ENCODE measurements at regions not wholly inside any gene's neighbourhood (a gene's known extent, or its start where the extent isn't known, plus 50 kb on each side); places are given as distances from the start of the nearest gene placed in this dataset.

DNA sequence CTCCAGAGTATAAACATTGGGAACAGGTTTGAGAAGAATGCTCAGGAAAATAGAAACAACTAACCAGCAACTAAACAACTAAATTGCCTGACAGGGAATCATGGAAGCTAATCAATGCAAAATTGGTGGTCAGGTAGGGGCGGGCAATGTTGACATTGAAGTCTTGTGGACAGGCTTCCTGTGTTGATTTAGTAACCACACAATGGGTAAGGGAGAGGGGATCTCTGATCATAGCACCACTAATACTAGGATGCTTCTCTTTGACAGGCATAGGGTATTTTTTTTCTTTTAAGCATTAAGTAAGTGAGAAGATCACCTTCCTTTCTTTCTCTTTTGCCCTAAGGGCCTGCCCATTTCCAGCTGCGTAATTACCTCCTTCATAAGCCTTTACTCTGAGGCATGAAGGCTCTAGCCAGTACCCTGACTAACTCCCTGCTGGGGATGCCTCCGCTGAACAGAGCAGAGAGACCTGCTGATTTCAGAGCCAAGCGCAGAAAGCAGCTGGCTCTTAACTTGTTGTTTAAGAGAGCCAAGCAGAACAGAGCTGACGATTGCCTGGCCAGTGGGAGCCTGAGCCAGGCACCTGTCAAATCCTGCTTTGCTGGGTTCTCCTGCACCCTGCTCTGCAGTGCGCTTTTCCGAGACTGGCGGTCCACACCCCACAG is 118.7 kb downstream of the BMP2 start:
- peak in 1 of 2 experiments; percentile 9 for DNase-seq

DNA sequence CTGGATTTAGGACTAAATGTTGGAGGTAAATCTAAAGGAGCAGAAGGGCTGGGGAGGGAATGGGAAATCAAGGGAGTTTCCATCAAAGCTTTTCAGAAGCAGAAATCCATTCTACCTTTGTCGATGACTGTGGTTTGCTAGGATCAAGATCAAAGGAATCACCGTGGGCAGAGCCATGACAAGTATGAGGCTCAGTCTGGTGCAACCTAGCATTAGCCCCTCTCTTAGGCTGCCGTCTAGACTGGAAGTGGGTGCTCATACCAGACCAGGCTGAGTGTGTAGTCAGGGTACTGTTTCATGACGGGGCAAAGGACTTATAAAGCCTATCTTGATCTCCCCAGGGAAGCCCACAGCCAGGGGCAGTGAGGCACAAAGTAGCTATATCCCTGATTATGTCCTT is 120.5 kb downstream of the BMP2 start:
- DNase-seq = no peak

DNA sequence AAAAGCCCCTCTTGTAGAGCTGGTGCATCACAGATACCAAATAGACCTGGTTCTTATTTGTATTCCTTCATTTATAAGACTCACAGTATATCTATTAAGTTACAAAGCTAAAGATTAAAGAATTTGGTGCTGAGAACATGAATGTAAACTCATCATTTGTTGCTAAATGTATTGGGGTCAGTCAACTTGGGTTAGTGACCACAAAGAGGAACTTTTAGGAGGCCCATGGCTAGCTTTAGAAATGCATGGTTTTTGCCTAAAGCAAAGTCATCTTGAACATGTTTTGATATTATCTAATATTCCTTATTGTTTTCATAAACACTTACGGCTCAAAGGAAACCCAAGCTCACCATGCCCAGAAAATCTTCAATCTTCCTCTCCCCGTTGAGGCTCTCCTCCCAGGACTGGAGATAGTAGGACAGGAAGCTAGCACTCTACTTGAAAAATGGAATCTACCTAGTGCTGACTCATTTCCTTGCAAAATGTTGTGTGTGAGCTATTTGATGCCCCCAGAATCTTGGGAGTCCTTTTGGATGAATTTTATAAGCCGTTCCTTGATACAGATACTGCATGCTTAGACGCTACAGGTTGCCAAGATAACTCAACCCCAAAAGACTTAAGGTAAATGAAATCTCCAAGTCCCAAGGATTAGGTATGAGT is 121.4 kb downstream of the BMP2 start:
- no peak for DNase-seq

DNA sequence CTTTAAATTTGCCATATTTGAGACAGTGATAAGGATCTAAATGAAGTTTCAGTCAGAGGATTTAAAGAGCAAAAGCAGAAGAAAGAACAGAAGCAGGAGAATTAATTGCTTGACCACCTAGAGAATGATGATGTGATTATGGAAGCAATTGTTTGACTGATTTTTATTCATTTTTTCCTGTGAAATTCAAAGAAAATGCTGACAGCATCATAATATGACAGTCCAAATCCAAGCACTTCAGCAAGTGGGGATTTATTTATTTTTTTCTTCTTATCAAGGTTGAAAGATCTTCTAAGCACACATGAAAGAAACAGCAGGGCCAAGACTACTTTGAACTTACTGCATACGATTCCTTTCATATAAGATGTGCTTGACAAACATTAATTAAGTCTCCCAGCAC is 125.2 kb downstream of the BMP2 start:
- DNase-seq = no peak

DNA sequence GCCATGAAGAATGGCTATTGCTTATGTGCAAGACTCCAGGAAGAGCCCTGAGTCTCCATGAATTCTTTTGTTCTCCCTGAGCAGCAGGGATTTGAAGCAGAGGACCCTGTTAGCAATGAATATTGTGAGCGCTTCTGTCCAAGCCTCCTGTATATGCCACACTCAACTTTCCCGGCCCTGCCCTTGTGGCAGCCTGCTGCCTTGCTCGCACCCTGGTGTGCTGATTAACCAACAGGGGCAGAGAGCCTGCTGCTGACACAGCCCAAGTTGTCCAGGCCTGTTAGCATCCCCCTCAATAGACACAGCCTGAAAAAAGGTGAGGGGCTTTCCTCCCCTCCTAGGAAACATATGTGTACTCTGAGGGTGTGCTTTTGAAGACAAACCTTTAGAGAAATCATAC is 131.4 kb downstream of the BMP2 start:
- no peak for DNase-seq

DNA sequence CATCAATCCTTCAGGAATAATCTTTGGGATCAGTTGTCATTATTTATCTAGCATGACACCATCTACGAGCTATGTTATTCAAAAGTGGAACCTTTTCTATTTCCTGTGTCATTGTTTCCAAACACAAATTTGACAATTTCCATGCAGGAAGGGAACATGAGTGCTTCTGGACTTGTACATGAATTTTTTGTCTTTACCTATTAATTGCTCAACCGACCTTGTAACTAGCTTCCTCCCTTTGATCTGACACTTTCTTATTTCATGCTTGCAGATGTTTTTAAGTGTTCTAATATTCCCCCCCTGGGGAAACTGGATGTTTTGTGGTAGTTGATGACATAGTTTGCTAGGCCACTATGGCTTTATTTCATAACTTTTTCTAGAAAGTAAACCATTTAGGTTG is 139.4 kb downstream of the BMP2 start:
- no peak for DNase-seq

DNA sequence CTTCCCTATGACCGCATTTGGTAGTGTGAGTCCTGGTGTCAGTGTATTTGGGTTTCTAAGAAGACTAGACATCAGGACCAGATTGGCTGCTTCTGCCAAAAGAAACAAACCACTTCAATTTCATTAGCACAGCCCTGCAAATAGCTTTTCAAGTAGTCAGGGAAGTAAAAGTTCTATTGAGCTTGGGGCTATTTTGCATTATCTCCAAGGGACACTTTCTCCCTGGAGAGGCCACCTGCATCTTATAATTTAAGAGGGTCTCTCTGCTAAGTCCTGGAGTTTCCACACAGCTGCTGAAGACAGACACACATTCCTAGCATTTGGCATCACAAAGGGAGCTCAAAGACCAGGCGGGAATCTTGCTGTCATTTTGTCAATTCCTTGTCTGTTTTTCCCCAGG is 141.2 kb downstream of the BMP2 start:
- peak; percentile 77 to 94 for DNase-seq

DNA sequence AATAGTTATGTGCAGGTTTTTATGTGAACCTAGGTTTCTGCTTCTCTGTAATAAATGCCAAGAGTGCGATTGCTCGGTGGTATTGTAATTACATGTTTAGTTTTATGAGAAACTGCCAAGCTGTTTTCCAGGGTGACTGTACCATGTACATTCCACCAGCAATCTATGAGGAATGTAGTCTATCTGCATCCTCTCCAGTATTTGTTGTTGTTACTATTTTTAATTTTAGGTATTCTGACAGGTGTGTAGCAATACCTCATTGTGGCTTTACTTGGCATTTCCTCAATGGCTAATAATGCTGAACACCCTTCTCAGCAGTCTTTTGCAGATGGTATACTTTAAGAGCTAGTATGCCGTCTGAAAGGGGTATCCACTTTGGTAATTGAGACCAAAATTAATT is 142.1 kb downstream of the BMP2 start:
- no peak for DNase-seq

DNA sequence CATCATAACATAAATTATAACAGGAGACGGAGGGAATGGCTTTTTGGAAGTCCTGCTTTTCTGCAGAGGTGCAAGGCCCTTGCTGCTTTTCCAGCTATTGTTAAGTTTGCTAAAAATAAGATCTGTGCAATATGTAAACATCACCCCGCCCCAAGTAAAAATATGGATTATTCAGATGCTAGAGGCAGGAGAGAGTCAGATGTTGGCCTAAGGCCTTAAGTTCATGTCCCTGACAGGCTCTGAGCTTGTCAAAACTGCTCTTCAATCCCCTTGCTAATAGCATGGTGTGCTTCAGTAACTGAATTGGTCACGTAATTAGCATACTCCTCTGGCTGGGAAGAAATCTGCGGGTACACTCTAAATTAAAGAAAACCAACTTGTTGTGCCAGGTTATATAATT is 147.5 kb downstream of the BMP2 start:
- no peak for DNase-seq

DNA sequence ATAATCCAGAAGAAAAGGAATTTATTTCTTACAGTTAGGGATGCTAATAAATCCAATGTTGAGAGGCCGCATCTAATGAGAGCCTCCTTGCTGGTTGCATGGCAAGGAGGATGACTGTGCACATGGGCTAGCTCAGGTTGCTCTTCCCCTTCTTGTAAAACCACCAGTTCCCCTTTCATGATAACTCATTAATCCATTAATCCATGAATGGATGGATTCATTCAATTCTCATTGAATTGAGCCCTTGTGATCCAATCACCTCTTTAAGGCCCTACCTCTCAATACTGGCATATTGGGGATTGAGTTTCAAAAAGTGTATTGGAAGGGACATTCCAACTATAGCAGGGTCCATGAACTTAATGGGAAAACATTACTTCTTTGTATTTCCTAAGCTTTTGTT is 149.5 kb downstream of the BMP2 start:
- no peak for DNase-seq

DNA sequence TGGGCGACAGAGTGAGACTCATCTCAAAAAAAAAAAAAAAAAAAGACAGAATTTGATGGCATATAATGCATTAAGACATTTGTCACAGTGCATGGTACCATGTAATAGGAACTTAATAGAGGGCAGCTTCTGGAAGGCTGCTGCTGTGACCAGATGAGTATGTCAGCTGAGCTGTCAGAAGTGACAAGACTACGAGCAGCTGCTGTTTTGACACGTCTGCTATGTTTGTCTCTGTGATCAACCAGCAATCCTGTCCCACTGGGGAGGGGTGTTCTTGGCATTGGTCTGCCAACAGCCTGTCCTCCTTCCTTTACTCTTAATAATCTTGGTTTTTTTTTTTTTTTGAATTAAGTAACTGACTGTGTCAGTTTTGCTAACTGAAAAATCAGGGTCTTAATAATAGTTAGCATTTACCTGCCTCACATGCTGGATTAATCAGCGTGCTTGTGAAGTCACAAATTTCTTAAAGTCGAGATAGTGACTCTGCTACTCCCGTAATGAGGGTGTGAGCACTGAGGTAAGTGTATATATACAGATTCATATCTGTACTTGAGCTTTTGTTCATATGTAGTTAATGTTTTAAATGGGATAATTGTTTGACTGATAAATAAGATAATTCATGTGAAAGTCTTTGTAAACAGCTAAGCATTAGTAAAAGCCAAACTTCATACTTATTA is 152.4 kb downstream of the BMP2 start:
- DNase-seq = peak in 1 of 2 experiments; percentile 63

DNA sequence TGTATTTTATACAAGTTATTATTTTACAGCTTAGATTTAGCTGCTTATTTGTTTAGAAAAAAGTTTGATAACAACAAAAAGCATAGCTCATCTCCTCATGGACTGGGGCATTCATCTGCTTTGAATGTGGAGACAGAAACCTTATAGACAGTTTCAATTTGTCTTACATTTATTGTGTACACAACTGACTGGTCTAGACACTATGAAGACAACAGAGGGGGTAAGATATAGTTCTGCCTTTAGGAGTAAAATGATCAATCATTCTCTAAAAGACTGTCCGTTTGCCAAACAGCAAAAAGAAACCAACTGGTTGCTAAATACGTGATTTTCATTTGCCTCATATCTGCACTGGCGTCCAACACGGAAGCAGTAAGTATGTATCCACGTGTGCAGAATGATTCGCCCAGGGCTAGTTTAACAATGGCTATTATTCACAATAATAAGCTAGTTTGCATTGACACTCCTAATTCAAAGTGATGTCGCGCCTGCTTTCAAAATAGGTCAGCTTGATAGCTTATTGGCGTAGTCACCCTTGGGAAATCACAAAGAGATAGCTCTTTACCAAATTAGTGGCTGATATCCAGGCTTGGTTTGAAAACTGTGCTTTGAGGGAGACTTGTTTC is 153.6 kb downstream of the BMP2 start:
- DNase-seq = no peak

DNA sequence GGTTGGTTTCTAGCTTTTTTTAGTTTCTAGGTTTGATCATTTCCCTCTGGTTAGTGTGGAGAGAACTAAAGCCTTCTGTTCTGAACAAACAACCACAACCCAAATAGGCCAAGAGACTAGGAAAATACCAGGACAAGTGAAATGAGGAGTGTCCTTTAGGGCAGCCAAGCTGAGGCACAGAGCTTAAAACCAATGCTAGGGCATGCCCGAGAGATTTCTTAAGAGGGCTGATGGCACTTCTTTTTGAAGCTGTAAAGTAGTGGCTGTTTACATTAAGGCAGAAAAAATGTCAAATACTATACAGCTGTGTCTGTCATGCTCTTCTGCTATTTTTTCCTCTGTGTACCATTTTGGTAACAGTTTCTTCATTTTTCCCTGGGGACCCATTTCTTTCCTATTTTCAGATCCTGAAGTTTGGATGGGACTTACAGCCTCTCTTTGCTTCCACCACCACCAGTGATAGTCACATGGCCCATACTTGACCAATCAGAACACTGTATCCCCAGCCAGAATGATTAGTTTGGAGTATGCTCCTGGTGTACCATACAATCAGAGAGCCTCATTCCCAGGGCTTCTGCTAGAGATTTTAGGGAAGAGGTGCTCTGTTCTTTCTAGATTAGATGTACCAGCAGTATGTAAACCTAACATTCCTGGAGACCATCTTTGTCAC is 154.4 kb downstream of the BMP2 start:
- DNase-seq = no peak

DNA sequence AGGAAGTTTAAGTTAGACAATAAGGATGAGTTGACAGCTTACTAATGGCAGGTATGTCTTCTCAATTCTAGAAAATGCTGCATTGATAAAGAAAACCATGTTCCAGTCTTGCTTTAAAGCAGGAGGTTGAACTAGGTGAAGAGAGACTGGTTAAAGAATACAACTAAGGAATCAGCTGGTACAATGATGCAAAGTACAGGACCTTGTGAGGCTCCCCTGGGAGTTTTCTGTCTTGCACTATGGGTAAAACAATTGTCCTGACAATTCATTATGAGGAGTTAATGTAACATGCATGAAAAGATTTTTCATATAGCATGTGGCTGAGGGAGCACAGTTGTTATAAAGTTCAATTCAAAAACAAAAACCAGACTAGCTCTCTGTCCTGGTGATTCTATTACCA is 157.2 kb downstream of the BMP2 start:
- DNase-seq = no peak

DNA sequence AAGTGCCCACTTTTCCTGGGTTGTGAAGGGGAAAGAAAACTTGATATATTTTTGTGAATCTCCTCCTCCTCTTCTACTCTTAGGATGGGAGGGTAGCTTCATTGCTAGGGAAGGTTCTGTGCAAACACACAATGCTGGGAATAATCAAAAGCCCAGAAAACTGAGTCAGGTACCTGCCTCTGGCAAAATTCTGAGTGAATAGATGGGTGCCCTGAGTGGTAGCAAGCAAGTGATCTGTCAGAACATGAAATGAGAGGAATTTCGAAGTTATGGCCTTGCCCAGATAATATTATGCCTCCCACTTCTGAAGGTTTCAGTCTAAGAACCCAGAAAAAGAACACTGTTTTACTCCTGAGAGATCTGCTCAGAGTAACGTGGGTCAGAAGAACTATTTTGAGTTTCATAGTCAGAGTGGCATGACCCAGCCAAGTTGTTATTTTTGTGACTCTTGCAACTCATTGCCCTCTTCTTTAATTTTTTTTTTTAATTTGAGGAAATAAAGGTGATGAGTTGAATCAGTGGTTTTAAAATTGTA is 158.3 kb downstream of the BMP2 start:
- no peak for DNase-seq

DNA sequence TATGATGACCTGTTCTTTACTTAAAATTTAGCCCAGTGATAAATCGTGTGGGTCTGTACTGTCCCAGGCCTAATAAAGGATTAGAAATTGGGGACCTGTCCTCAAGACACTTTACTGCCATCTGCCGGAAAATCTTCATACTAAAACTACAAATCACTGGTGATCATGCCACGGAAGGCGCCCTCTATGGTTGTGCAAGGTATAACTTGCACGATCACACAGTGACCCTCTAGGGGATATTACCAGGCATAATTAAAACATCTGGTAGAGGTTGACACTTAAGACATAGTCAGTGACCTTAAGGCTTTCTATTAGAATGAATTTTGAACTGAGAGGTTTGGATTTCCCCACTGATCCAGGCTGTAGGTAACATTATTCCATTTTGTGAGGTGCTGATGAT is 172.6 kb downstream of the BMP2 start:
- peak in 1 of 2 experiments; percentile 63 for DNase-seq

DNA sequence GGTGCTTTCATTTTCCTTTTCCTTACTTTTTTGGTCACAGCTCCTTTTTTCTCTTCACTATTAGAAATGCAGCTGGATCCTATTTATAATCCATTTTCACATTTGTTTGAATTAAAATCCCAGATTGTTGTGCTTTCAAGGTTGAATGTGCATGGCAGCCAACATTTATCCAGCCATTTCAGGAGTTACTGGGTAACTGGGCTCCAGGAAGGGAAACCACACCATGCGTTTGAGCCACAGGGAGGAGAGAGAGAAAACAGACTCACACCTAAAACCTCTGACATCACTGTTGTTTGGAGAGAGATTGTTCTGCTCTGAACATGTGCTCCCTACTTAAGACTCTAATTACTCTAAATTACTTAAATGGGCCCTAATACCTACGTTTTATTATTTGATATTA is 173.4 kb downstream of the BMP2 start:
- no peak for DNase-seq

DNA sequence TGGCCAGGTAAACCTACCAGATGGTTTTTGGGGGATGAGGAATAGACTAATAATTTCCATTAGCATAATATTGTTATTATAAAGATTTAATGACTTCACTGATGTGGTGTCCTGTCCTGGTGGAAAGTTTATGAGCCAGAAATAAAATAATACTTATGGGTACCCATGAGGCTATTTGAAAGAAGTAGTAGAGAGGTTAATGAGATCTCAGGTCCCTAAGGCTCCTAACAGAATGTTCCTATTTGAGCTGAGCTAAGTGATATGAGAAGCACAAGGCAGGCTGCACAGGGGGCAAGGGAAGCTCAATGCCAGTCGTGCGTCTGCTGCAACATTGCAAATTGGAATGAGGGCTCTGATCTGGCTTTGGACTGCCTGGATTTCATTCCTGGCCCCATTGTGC is 174.1 kb downstream of the BMP2 start:
- no peak for DNase-seq

DNA sequence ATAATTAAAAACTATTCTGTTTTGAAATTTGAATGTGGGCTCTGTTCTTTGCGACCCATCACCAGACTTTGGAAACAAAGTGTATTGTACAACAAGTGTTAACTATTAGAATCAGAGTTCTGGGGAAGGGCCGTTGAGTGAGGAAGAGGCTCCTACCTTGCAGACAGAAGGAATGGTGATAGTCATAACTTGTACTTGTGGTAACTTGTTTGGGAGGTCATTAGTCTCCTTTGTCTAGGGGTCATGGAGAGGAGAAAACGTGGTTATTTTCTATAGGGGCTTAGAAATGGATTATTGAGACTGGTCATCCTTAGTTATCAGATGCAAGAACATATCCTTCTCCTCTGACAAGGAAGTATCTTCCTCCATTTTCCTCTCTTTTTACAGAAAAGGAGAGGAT is 174.8 kb downstream of the BMP2 start:
- DNase-seq = no peak

DNA sequence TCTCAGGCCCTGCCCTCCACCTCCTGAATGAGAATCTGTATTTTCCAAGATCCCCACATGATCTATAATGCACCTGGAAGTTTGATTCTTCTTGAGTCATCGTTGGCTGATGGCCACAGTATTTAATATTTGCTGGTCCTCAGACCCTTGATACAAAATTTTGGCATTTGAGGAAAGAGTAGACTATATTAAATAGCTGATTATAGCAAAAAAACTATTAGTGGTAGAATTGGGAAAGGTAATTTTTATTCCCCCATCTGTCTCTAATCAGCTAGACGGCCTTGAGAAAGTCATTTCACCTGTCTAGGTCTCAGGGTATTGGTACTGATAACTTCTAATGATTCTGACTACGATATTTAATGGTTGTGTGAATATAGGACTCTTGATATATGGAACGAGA is 176.8 kb downstream of the BMP2 start:
- DNase-seq = no peak

DNA sequence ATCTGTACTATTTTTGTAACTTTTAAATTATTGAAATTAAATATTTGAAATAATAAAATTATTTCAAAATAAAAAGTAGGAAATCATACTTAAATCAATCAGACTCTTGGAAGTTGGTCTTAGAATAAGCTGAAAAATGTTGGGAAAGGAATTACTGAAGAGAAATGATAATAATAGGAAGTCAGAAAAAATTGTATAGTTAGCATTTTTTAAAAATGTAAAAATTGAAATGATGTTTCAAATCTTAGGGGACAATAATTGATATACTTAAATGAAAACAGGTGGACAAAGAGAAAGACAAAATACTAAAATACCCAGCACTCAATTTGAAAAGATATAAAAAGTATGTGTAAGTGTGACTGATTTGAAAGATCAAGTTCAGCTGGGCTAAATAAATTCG is 186.1 kb downstream of the BMP2 start:
- DNase-seq = no peak

DNA sequence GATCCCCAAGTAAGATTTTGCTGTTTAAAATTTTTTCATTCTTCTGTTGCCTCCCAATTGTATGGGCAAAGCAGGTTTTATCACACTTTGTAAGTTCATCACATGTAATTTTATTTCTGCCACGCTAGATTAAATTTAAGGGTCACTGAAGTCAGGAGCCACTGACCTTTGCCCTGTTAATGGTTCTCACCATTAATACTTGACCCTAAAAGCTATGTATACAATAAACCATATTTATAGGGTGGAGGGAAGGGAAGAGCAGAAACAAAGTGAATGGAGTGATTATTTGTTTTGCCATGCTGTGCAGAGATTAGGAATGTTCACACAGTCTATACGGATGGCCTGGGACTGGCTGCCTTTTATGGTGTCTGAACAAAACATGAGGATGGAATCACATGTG is 186.7 kb downstream of the BMP2 start:
- no peak for DNase-seq

DNA sequence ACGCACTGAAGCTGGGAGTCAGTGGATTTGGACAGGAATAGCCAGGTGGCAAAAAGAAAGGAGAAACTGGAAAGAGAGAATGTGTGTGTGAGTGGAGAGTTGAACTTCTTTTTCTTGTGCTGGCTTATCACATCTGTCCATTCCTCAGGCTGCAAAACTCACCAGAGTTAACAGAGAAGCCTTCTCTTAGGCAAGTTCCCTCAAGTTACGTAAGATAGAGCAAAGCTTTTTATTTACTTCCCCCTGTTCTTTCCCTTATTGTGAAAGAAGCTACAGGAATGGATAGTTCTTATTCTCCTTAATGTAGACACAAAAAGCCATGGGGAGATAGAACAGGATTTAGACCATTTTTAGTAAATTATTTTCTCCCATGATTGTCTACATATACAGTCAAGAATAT is 188.6 kb downstream of the BMP2 start:
- DNase-seq = no peak
